A549 (cell line): ENCODE measurements at regions not wholly inside any gene's neighbourhood (a gene's known extent, or its start where the extent isn't known, plus 50 kb on each side); places are given as distances from the start of the nearest gene placed in this dataset.

Source experiments
- ATAC-seq, 2 experiments: fragments of 200-7000 bp in 1 of 2; fragments of >200 bp in 1 of 2; cut with Nextera tagmentation in 1 of 2; cut with Tn5 transposase in 1 of 2; 3 replicates each; pipeline versions ENCODE4 v1.8.0 to v1.9.1; 2018 to 2020; ENCODE audit warnings: mild to moderate bottlenecking in 1 of 2, moderate library complexity in 1 of 2
- CTCF ChIA-PET: fragments of 300-600 bp; sonication (Branson Sonifier 250); formaldehyde crosslinking; extraction: SDS; loops from one replicate; lab custom pipeline; 2021; ENCODE audit warnings: antibody characterized with exemption, inconsistent platforms; lab: Yijun Ruan, JAX
- POLR2A ChIA-PET: fragments of 350-600 bp; formaldehyde crosslinking; extraction: SDS; loops from one replicate; lab custom pipeline; 2021; ENCODE audit warnings: antibody characterized with exemption, inconsistent platforms; lab: Yijun Ruan, JAX
- DNase-seq, 2 experiments: peaks; one replicate each; pipeline versions ENCODE4 v3.0.0 to v3.0.0-alpha.2; 2011 to 2016; ENCODE audit warnings: low read depth in 1 of 2, low spot score in 1 of 2
- FAIRE-seq: peaks from 2 replicates; lab custom pipeline; 2011; peaks lifted over from hg19 to GRCh38; lab: Jason Lieb, UNC
- H3K27ac ChIP-seq, 2 experiments: fragments of >200 bp; sonication (Bioruptor Twin); formaldehyde crosslinking; 3 replicates each; pipeline ENCODE4 v1.5.1; 2016 to 2017
- H3K4me1 ChIP-seq: fragments of >200 bp; sonication (Bioruptor Twin); formaldehyde crosslinking; 3 replicates; pipeline ENCODE4 v1.6.1; 2016
- H3K4me2 ChIP-seq: fragments of >200 bp; sonication (Bioruptor Twin); formaldehyde crosslinking; 3 replicates; pipeline ENCODE4 v1.6.1; 2016
- H3K4me3 ChIP-seq: fragments of >200 bp; sonication (Bioruptor Twin); formaldehyde crosslinking; 3 replicates; pipeline ENCODE4 v1.5.1; 2016
- H3K9me3 ChIP-seq: fragments of >200 bp; sonication (Bioruptor Twin); formaldehyde crosslinking; 3 replicates; pipeline ENCODE4 v1.6.1; 2016
- BHLHE40 ChIP-seq: IDR thresholded peaks from 2 replicates; pipeline ENCODE4 v1.6.1; 2012; ENCODE audit warnings: low read depth, low read length, inconsistent platforms
- CBX2 ChIP-seq: fragments of 200-600 bp; sonication (generic); IDR thresholded peaks from 2 replicates; pipeline ENCODE4 v1.6.1; 2016; ENCODE audit warnings: low read depth, mild to moderate bottlenecking, borderline replicate concordance
- CBX8 ChIP-seq: fragments of 200-600 bp; sonication (generic); IDR thresholded peaks from 2 replicates; pipeline ENCODE4 v1.6.1; 2016
- CEBPB ChIP-seq, 2 experiments: fragments of >200 bp in 1 of 2; sonication (Bioruptor Twin) in 1 of 2; formaldehyde crosslinking in 1 of 2; IDR thresholded peaks; 2 replicates each; pipeline ENCODE4 v1.6.1; 2012 to 2016
- CHD2 ChIP-seq: fragments of 150-350 bp; IDR thresholded peaks from 2 replicates; pipeline ENCODE4 v1.6.1; 2014; ENCODE audit warnings: low read length; ENCODE audit not compliant: partially characterized antibody
- ESRRA ChIP-seq: fragments of 150-350 bp; IDR thresholded peaks from 2 replicates; pipeline ENCODE4 v1.6.1; 2014; ENCODE audit warnings: mild to moderate bottlenecking, low read length, borderline replicate concordance
- FOSB ChIP-seq: fragments of 250-450 bp; sonication (Bioruptor Pico); IDR thresholded peaks from 2 replicates; pipeline ENCODE4 v1.5.0; 2020; ENCODE audit warnings: mild to moderate bottlenecking, moderate library complexity
- FOXS1 ChIP-seq: fragments of 250-450 bp; sonication (Bioruptor Pico); IDR thresholded peaks from 2 replicates; pipeline ENCODE4 v1.5.0; 2020; ENCODE audit warnings: mild to moderate bottlenecking, moderate library complexity
- GATA3 ChIP-seq: IDR thresholded peaks from 2 replicates; pipeline ENCODE4 v1.6.1; 2012; ENCODE audit warnings: borderline replicate concordance
- HEYL ChIP-seq: fragments of 250-450 bp; sonication (Bioruptor Pico); IDR thresholded peaks from 2 replicates; pipeline ENCODE4 v1.8.0; 2021; ENCODE audit warnings: mild to moderate bottlenecking, moderate library complexity
- HMGXB4 ChIP-seq: fragments of 250-450 bp; sonication (Bioruptor Pico); IDR thresholded peaks from 2 replicates; pipeline ENCODE4 v1.5.0; 2021; ENCODE audit warnings: mild to moderate bottlenecking, moderate library complexity, borderline replicate concordance
- HOXB13 ChIP-seq: fragments of 250-450 bp; sonication (Bioruptor Pico); IDR thresholded peaks from 2 replicates; pipeline ENCODE4 v1.5.0; 2020; ENCODE audit warnings: low read depth, mild to moderate bottlenecking, moderate library complexity
- KDM1A ChIP-seq: fragments of 200-600 bp; sonication (generic); IDR thresholded peaks from 2 replicates; pipeline ENCODE4 v1.6.1; 2016; ENCODE audit warnings: low read depth, mild to moderate bottlenecking
- MAX ChIP-seq: IDR thresholded peaks from 2 replicates; pipeline ENCODE4 v1.6.1; 2012
- MAZ ChIP-seq: fragments of 150-350 bp; IDR thresholded peaks from 2 replicates; pipeline ENCODE4 v1.6.1; 2014; ENCODE audit warnings: antibody characterized with exemption, low read depth, low read length, borderline replicate concordance
- NFE2L2 ChIP-seq: fragments of 150-350 bp; conservative IDR thresholded peaks from 2 replicates; pipeline ENCODE4 v1.6.1; 2014; ENCODE audit warnings: low read length
- PBX3 ChIP-seq: IDR thresholded peaks from 2 replicates; pipeline ENCODE4 v1.6.1; 2012
- PHF8 ChIP-seq: fragments of 200-600 bp; sonication (generic); IDR thresholded peaks from 2 replicates; pipeline ENCODE4 v1.6.1; 2016; ENCODE audit warnings: low read depth, mild to moderate bottlenecking, antibody characterized with exemption, moderate library complexity, borderline replicate concordance
- RFX5 ChIP-seq: fragments of 450-650 bp; IDR thresholded peaks from 2 replicates; pipeline ENCODE4 v1.7.1; 2014; ENCODE audit warnings: antibody characterized with exemption, mild to moderate bottlenecking, moderate library complexity
- USF2 ChIP-seq: fragments of 450-650 bp; IDR thresholded peaks from 2 replicates; pipeline ENCODE4 v1.6.1; 2014; ENCODE audit warnings: antibody characterized with exemption
- ZFP36 ChIP-seq: fragments of 450-650 bp; IDR thresholded peaks from 2 replicates; pipeline ENCODE4 v1.6.1; 2014; ENCODE audit warnings: borderline replicate concordance; ENCODE audit not compliant: partially characterized antibody
- ZNF302 ChIP-seq: fragments of 250-450 bp; sonication (Bioruptor Pico); IDR thresholded peaks from 2 replicates; pipeline ENCODE4 v1.9.0; 2021; ENCODE audit warnings: inconsistent platforms, mild to moderate bottlenecking, moderate library complexity
- ZSCAN20 ChIP-seq: fragments of 250-450 bp; sonication (Bioruptor Pico); IDR thresholded peaks from 2 replicates; pipeline ENCODE4 v1.8.0; 2022; ENCODE audit warnings: mild to moderate bottlenecking, moderate library complexity
- WGBS: methylation state at CpG from one replicate; pipeline ENCODE4 v1.1.6; 2017; ENCODE audit errors: missing lambda C conversion rate; 5-methylcytosine and 5-hydroxymethylcytosine counted together

- POLR2A ChIA-PET = no interaction called here
- Histone ChIP-seq H3K4me1 (0 out of 3 replicates have a peak, but pooled peaks cover 2% of the 10 kb centered on the region), H3K9me3 (no peaks in the 10 kb centered on the region), H3K4me3 (no peak overlapping the region), H3K4me2 (no peak overlapping the region), H3K27ac (no peak overlapping the region)
- FAIRE-seq = no peak
- no peak for ATAC-seq
- WGBS = 80% methylated on average over 1 of the region's 1 CpG
- TF ChIP-seq FOXS1 (CRISPR knock-in tag) (no peak), CHD2 (no peak), PHF8 (no peak), ZFP36 (no peak), ZSCAN20 (CRISPR knock-in tag) (no peak), ESRRA (no peak), HMGXB4 (no peak), MAZ (no peak), PBX3 (no peak), CBX2 (no peak), KDM1A (no peak), BHLHE40 (no peak), HEYL (CRISPR knock-in tag) (no peak), FOSB (no peak)
- DNase-seq = no peak
- CTCF ChIA-PET = interaction anchor here (1.2 kb wide), 1 partner anchor 37 kb away, joined by 3 read pairs; no protein-coding TSS in a partner anchor
Measured at GRCh38 chr4:71267244-71267643, 71.6 kb upstream of the SLC4A4 start.

- FAIRE-seq = no peak
- TF ChIP-seq BHLHE40 (no peak), USF2 (no peak), HOXB13 (CRISPR knock-in tag) (no peak)
- no peak for DNase-seq
- ChIA-PET CTCF (interaction anchor here (0.7 kb wide), 1 partner anchor 86 kb away, joined by 4 read pairs; no protein-coding TSS in a partner anchor), POLR2A (no interaction called here)
- Histone ChIP-seq H3K4me3 (no peak overlapping the region), H3K4me2 (no peak overlapping the region), H3K27ac (no peak overlapping the region), H3K4me1 (0 out of 3 replicates have a peak, but pooled peaks cover 2% of the 10 kb centered on the region), H3K9me3 (no peaks in the 10 kb centered on the region)
- no peak for ATAC-seq
- 66% methylated on average over 4 of the region's 4 CpGs for WGBS
Measured at GRCh38 chr4:71268166-71268565, 70.7 kb upstream of the SLC4A4 start.

GRCh38 chr4:71269233-71269632, 69.6 kb upstream of the SLC4A4 start:
- ChIA-PET POLR2A (no interaction called here), CTCF (interaction anchor here (3.0 kb wide), 1 partner anchor 284 kb away, joined by 8 read pairs; no protein-coding TSS in a partner anchor)
- FAIRE-seq = no peak

More at GRCh38 chr4:71269233-71269632, 69.6 kb upstream of the SLC4A4 start:
- H3K4me1 ChIP-seq = 0 out of 3 replicates have a peak, but pooled peaks cover 2% of the 10 kb centered on the region
- DNase-seq (no peak), ATAC-seq (no peak)
- H3K9me3 ChIP-seq = no peaks in the 10 kb centered on the region
- 83% methylated on average over 5 of the region's 5 CpGs for WGBS
- no peak for TF ChIP-seq GATA3
- TF ChIP-seq CHD2 = no peak
- TF ChIP-seq MAX = no peak
- no peak for TF ChIP-seq RFX5
- TF ChIP-seq CBX8 = no peak
- no peak for TF ChIP-seq NFE2L2
- TF ChIP-seq CEBPB (IDR thresholded peaks at IDR 0.05) = no peak
- TF ChIP-seq KDM1A = no peak
- no peak for TF ChIP-seq ZNF302
- no peak for TF ChIP-seq ZSCAN20 (CRISPR knock-in tag)
- TF ChIP-seq MAZ = no peak
- no peak overlapping the region for H3K27ac ChIP-seq
- H3K4me3 ChIP-seq = no peak overlapping the region
- no peak overlapping the region for H3K4me2 ChIP-seq
